A673 (cell line): ENCODE measurements at regions not wholly inside any gene's neighbourhood (a gene's known extent, or its start where the extent isn't known, plus 50 kb on each side); places are given as distances from the start of the nearest gene placed in this dataset.

Experiments used
- BruUV-seq: library from RNA; stranded (reverse); fragments of 400-500 nt; replicated peaks from 2 replicates; lab custom pipeline; 2021; lab: Mats Ljungman, UMichigan
- CTCF ChIA-PET: fragments of 300-600 bp; sonication (Branson Sonifier 250); formaldehyde crosslinking; loops from one replicate; lab custom pipeline; 2022; ENCODE audit warnings: antibody characterized with exemption; lab: Charles Lee
- POLR2A ChIA-PET: fragments of 300-600 bp; sonication (Branson Sonifier 250); formaldehyde crosslinking; loops from one replicate; lab custom pipeline; 2022; ENCODE audit warnings: antibody characterized with exemption; ENCODE audit not compliant: low non-redundant PET; lab: Charles Lee
- DNase-seq: peaks from one replicate; pipeline ENCODE4 v3.0.0-alpha.2; 2015; ENCODE audit warnings: low spot score
- H3K27ac ChIP-seq: fragments of 200-600 bp; sonication (generic); 2 replicates; pipeline ENCODE4 v1.5.1; 2016; ENCODE audit warnings: mixed run types, low read depth, mild to moderate bottlenecking, mixed read lengths, antibody characterized with exemption, low read length; ENCODE audit not compliant: poor library complexity, severe bottlenecking
- H3K27me3 ChIP-seq: fragments of 200-600 bp; sonication (generic); replicated peaks from 2 replicates; pipeline ENCODE4 v1.6.1; 2017; ENCODE audit warnings: mixed run types, low read depth, mild to moderate bottlenecking, mixed read lengths, antibody characterized with exemption, low read length; ENCODE audit not compliant: insufficient read depth, poor library complexity
- H3K36me3 ChIP-seq: fragments of 200-600 bp; sonication (generic); 2 replicates; pipeline ENCODE4 v1.6.1; 2016; ENCODE audit warnings: mixed run types, mild to moderate bottlenecking, mixed read lengths, antibody characterized with exemption, low read length; ENCODE audit not compliant: insufficient read depth, poor library complexity, severe bottlenecking
- H3K4me1 ChIP-seq: fragments of 200-600 bp; sonication (generic); 2 replicates; pipeline ENCODE4 v1.6.1; 2017; ENCODE audit warnings: mixed run types, mild to moderate bottlenecking, mixed read lengths, antibody characterized with exemption, low read length; ENCODE audit not compliant: insufficient read depth, poor library complexity, severe bottlenecking
- H3K4me3 ChIP-seq: fragments of 200-600 bp; sonication (generic); 2 replicates; pipeline ENCODE4 v1.5.1; 2016; ENCODE audit warnings: low read depth, mixed run types, mild to moderate bottlenecking, mixed read lengths, low read length; ENCODE audit not compliant: poor library complexity, severe bottlenecking
- H3K9me3 ChIP-seq: fragments of 200-600 bp; sonication (generic); 2 replicates; pipeline ENCODE4 v1.6.1; 2016; ENCODE audit warnings: mixed run types, low read depth, mild to moderate bottlenecking, mixed read lengths, antibody characterized with exemption, low read length; ENCODE audit not compliant: poor library complexity, severe bottlenecking
- CTCF ChIP-seq: fragments of 300-800, 200-600 bp; sonication (generic); conservative IDR thresholded peaks from 2 replicates; pipeline ENCODE4 v1.5.1; 2017; ENCODE audit warnings: low read depth, mild to moderate bottlenecking, antibody characterized with exemption, low read length, moderate library complexity, mixed read lengths
- EZH2 ChIP-seq: fragments of 200-600 bp; sonication (generic); IDR thresholded peaks from 2 replicates; pipeline ENCODE4 v1.6.1; 2017; ENCODE audit warnings: borderline replicate concordance, low read depth, mild to moderate bottlenecking, mixed read lengths, antibody characterized with exemption, low read length; ENCODE audit not compliant: poor library complexity, severe bottlenecking
- intact Hi-C: fragments of 100-400 bp; cut with micrococcal nuclease; formaldehyde crosslinking; loops from one replicate; pipeline ENCODE4 v1.10.0; 2022; ENCODE audit not compliant: unreplicated experiment

DNA sequence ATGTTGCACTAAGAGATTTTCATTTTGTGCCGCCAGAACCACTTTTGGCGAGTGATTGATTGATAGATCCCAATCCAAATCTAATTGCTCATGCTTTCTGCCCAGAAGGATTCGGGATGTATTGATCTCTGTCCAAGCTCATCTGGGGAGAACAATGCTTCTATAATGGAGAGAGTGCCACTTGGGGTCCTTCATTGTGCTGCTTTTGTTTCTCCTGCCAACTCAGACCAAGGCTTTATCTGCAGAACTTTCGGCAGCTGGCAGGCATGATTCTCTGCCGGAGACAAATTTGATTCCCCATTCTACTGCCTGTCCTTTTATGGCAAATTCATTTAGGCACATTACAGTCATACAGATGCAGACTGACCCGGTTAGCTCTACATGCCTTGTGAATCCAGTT lies 62.9 kb upstream of the NTM start:
- no peak overlapping the region for H3K27ac ChIP-seq
- ChIA-PET POLR2A (no interaction called here), CTCF (no interaction called here)
- H3K27me3 ChIP-seq, result peaks cover 48% of the 10 kb centered on the region
- intact Hi-C loops, result no loop called here
- H3K36me3 ChIP-seq, result no peaks in the 10 kb centered on the region
- BruUV-seq, result no TSS peak
- H3K9me3 ChIP-seq, result no peaks in the 10 kb centered on the region
- TF ChIP-seq CTCF, result no peak
- TF ChIP-seq EZH2, result no peak
- no peak overlapping the region for H3K4me3 ChIP-seq
- H3K4me1 ChIP-seq, result no peaks in the 10 kb centered on the region
- no peak for DNase-seq

- Histone ChIP-seq H3K27me3 (peaks cover 48% of the 10 kb centered on the region), H3K4me3 (no peak overlapping the region), H3K36me3 (no peaks in the 10 kb centered on the region), H3K4me1 (no peaks in the 10 kb centered on the region), H3K27ac (no peak overlapping the region), H3K9me3 (no peaks in the 10 kb centered on the region)
- ChIA-PET POLR2A (no interaction called here), CTCF (no interaction called here)
- BruUV-seq, result no TSS peak
- no peak for DNase-seq
- TF ChIP-seq EZH2 (no peak), CTCF (no peak)
- intact Hi-C loops, result no loop called here
Measured at GRCh38 chr11:131309776-131310175, 60.6 kb upstream of the NTM start.

- no peak overlapping the region for H3K27ac ChIP-seq
- no peak overlapping the region for H3K4me3 ChIP-seq
- intact Hi-C loops, result no loop called here
- H3K4me1 ChIP-seq, result no peaks in the 10 kb centered on the region
- TF ChIP-seq CTCF (no peak), EZH2 (no peak)
- ChIA-PET CTCF (no interaction called here), POLR2A (no interaction called here)
- peaks cover 32% of the 10 kb centered on the region for H3K27me3 ChIP-seq
- H3K9me3 ChIP-seq, result no peaks in the 10 kb centered on the region
- H3K36me3 ChIP-seq, result no peaks in the 10 kb centered on the region
- BruUV-seq, result no TSS peak
- DNase-seq, result no peak
Measured at GRCh38 chr11:131311776-131312514, 58.5 kb upstream of the NTM start.
